ENCODE measurements at regions not wholly inside any gene's neighbourhood (a gene's known extent, or its start where the extent isn't known, plus 50 kb on each side); places are given as distances from the start of the nearest gene placed in this dataset.

- no peak for TF ChIP-seq POLR2A (IDR thresholded peaks at IDR 0.05)
- TF ChIP-seq, protein P1, sequence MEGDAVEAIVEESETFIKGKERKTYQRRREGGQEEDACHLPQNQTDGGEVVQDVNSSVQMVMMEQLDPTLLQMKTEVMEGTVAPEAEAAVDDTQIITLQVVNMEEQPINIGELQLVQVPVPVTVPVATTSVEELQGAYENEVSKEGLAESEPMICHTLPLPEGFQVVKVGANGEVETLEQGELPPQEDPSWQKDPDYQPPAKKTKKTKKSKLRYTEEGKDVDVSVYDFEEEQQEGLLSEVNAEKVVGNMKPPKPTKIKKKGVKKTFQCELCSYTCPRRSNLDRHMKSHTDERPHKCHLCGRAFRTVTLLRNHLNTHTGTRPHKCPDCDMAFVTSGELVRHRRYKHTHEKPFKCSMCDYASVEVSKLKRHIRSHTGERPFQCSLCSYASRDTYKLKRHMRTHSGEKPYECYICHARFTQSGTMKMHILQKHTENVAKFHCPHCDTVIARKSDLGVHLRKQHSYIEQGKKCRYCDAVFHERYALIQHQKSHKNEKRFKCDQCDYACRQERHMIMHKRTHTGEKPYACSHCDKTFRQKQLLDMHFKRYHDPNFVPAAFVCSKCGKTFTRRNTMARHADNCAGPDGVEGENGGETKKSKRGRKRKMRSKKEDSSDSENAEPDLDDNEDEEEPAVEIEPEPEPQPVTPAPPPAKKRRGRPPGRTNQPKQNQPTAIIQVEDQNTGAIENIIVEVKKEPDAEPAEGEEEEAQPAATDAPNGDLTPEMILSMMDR (IDR thresholded peaks at IDR 0.05): no peak
- TF ChIP-seq POLR2AphosphoS5 (IDR thresholded peaks at IDR 0.05): no peak
- no peak for TF ChIP-seq EP300 (IDR thresholded peaks at IDR 0.05)
Measured at GRCh38 chr1:37294096-37294495, 180.3 kb upstream of the ZC3H12A start.
